ENCODE measurements at regions not wholly inside any gene's neighbourhood (a gene's known extent, or its start where the extent isn't known, plus 50 kb on each side); places are given as distances from the start of the nearest gene placed in this dataset.
"Not testable (repeated sequence)": the region's sequence is repeated elsewhere in the genome, so short reads cannot be mapped to it uniquely, and the experiment has no call there.

DNA sequence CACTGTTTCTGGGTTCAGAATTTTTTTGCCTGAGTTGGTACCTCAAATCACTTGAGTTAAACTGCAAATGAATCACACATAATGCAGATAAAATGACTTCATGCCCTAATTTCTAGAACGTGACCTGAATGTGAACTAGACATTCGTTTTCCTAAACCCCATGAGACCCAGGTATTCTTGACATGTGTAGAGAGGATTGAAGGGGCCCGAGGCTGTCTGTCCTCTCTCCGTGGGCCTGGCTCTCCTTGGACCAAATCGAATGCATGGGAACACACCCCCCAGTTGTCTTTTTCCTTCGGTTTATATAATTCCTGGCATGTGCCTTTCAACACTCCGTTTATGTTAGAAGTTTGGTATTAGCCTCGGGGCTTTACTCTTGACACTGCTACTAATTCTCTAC lies 262.4 kb upstream of the PLGLB2 start:
- TF ChIP-seq, protein P1, sequence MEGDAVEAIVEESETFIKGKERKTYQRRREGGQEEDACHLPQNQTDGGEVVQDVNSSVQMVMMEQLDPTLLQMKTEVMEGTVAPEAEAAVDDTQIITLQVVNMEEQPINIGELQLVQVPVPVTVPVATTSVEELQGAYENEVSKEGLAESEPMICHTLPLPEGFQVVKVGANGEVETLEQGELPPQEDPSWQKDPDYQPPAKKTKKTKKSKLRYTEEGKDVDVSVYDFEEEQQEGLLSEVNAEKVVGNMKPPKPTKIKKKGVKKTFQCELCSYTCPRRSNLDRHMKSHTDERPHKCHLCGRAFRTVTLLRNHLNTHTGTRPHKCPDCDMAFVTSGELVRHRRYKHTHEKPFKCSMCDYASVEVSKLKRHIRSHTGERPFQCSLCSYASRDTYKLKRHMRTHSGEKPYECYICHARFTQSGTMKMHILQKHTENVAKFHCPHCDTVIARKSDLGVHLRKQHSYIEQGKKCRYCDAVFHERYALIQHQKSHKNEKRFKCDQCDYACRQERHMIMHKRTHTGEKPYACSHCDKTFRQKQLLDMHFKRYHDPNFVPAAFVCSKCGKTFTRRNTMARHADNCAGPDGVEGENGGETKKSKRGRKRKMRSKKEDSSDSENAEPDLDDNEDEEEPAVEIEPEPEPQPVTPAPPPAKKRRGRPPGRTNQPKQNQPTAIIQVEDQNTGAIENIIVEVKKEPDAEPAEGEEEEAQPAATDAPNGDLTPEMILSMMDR (IDR thresholded peaks at IDR 0.05 in 4 of 5, conservative IDR thresholded peaks at IDR 0.05 in 1 of 5), result not testable (repeated sequence)
- not testable (repeated sequence) for TF ChIP-seq POLR2A (IDR thresholded peaks at IDR 0.05)
